HepG2 (cell line): ENCODE measurements at regions not wholly inside any gene's neighbourhood (a gene's known extent, or its start where the extent isn't known, plus 50 kb on each side); places are given as distances from the start of the nearest gene placed in this dataset.

Experiments used
- ATAC-seq: fragments of 200-7000 bp; cut with Tn5 transposase; 3 replicates; pipeline ENCODE4 v1.9.1; 2020; ENCODE audit warnings: mild to moderate bottlenecking, moderate library complexity
- BruUV-seq: library from RNA; stranded (reverse); fragments of 400-500 nt; replicated peaks from 2 replicates; lab custom pipeline; 2021; lab: Mats Ljungman, UMichigan
- CTCF ChIA-PET: fragments of 300-600 bp; formaldehyde crosslinking; extraction: SDS; loops from one replicate; lab custom pipeline; 2021; ENCODE audit warnings: low total read pairs, inconsistent platforms, low intra/inter-chr PET ratio; lab: Yijun Ruan, JAX
- POLR2A ChIA-PET: fragments of 350-600 bp; sonication (Branson Sonifier 250); formaldehyde crosslinking; loops from one replicate; lab custom pipeline; 2020; ENCODE audit warnings: antibody characterized with exemption, inconsistent platforms; lab: Yijun Ruan, JAX
- DNase-seq: peaks from one replicate; pipeline ENCODE4 v3.0.0-alpha.2; 2015; ENCODE audit warnings: low spot score
- FAIRE-seq: peaks from 3 replicates; lab custom pipeline; 2011; peaks lifted over from hg19 to GRCh38; lab: Jason Lieb, UNC
- H2AFZ ChIP-seq: one replicate; pipeline ENCODE4 v1.6.1; 2011; ENCODE audit warnings: low read length, inconsistent platforms
- H3K27ac ChIP-seq: fragments of 300-600 bp; 3 replicates; pipeline ENCODE4 v1.8.0; 2011; ENCODE audit warnings: mixed run types, mild to moderate bottlenecking, mixed read lengths, low read length, inconsistent platforms; ENCODE audit not compliant: insufficient read depth; ENCODE audit errors: extremely low read length
- H3K27me3 ChIP-seq, 2 experiments: fragments of 200-600 bp in 1 of 2; 2 replicates in 1 of 2; 3 replicates in 1 of 2; pipeline versions ENCODE4 v1.6.0 to v1.8.0; 2011; ENCODE audit warnings: low read length in 2 of 2, mild to moderate bottlenecking in 2 of 2, moderate library complexity in 2 of 2, inconsistent platforms in 1 of 2; ENCODE audit not compliant: insufficient read depth in 2 of 2, control insufficient read depth in 1 of 2
- H3K36me3 ChIP-seq, 2 experiments: fragments of 200-600 bp in 1 of 2; replicated peaks in 1 of 2; 2 replicates in 1 of 2; 3 replicates in 1 of 2; pipeline versions ENCODE4 v1.5.1 to v1.8.0; 2011; ENCODE audit warnings: low read length in 2 of 2, inconsistent platforms in 1 of 2; ENCODE audit not compliant: insufficient read depth in 2 of 2, control insufficient read depth in 1 of 2
- H3K4me1 ChIP-seq: 2 replicates; pipeline ENCODE4 v1.5.1; 2012; ENCODE audit warnings: low read length, inconsistent platforms; ENCODE audit not compliant: insufficient read depth
- H3K4me2 ChIP-seq: 2 replicates; pipeline ENCODE4 v1.6.0; 2011; ENCODE audit warnings: low read depth, low read length, inconsistent platforms
- H3K4me3 ChIP-seq, 3 experiments: fragments of 200-600 bp in 1 of 3; sonication (generic), shearing (Covaris generic) in 1 of 3; replicated peaks in 1 of 3; 2 replicates each; pipeline ENCODE4 v1.5.1; 2011 to 2016; ENCODE audit warnings: low read length in 3 of 3, inconsistent platforms in 2 of 3, low read depth in 2 of 3, mild to moderate bottlenecking in 2 of 3, control low read depth in 1 of 3, mixed read lengths in 1 of 3; ENCODE audit not compliant: insufficient read depth in 1 of 3
- H3K79me2 ChIP-seq: one replicate; pipeline ENCODE4 v1.6.1; 2011; ENCODE audit warnings: low read length, inconsistent platforms; ENCODE audit not compliant: insufficient read depth
- H3K9ac ChIP-seq: 2 replicates; pipeline ENCODE4 v1.6.0; 2011; ENCODE audit warnings: mild to moderate bottlenecking, low read depth, low read length, inconsistent platforms; ENCODE audit not compliant: insufficient read depth
- H3K9me3 ChIP-seq: 2 replicates; pipeline ENCODE4 v1.5.1; 2012; ENCODE audit warnings: mild to moderate bottlenecking, low read length
- H4K20me1 ChIP-seq: 2 replicates; pipeline ENCODE4 v1.6.0; 2011; ENCODE audit warnings: inconsistent platforms, mild to moderate bottlenecking, low read length, moderate library complexity; ENCODE audit not compliant: insufficient read depth
- AFF4 ChIP-seq: sonication (generic); formaldehyde crosslinking; IDR thresholded peaks from 2 replicates; pipeline ENCODE4 v1.4.0; 2020; ENCODE audit warnings: missing genetic modification reagents
- ATRX ChIP-seq: sonication (generic); formaldehyde crosslinking; IDR thresholded peaks from 2 replicates; pipeline ENCODE4 v1.4.0; 2020; ENCODE audit warnings: missing genetic modification reagents, borderline replicate concordance
- BHLHE40 ChIP-seq: IDR thresholded peaks from 2 replicates; pipeline ENCODE4 v1.6.1; 2011; ENCODE audit warnings: low read length, improper control_type of control experiment
- DMAP1 ChIP-seq: IDR thresholded peaks from 2 replicates; pipeline ENCODE4 v1.6.1; 2016
- FLYWCH1 ChIP-seq: sonication (generic); formaldehyde crosslinking; IDR thresholded peaks from 2 replicates; pipeline ENCODE4 v1.8.1; 2023; ENCODE audit warnings: mild to moderate bottlenecking, missing genetic modification reagents
- MED13 ChIP-seq: sonication (generic); formaldehyde crosslinking; IDR thresholded peaks from 2 replicates; pipeline ENCODE4 v1.5.0; 2020; ENCODE audit warnings: missing genetic modification reagents
- MIER3 ChIP-seq: IDR thresholded peaks from 2 replicates; pipeline ENCODE4 v1.6.1; 2016; ENCODE audit warnings: missing compliant biosample characterization, borderline replicate concordance
- MTERF4 ChIP-seq: sonication (generic); formaldehyde crosslinking; IDR thresholded peaks from 2 replicates; pipeline ENCODE4 v1.8.0; 2023; ENCODE audit warnings: mild to moderate bottlenecking, missing genetic modification reagents
- NFE2 ChIP-seq: sonication (generic); formaldehyde crosslinking; IDR thresholded peaks from 2 replicates; pipeline ENCODE4 v1.4.0; 2020; ENCODE audit warnings: missing genetic modification reagents
- PBX2 ChIP-seq: IDR thresholded peaks from 2 replicates; pipeline ENCODE4 v1.6.1; 2016; ENCODE audit warnings: control low read depth
- SMC3 ChIP-seq: IDR thresholded peaks from 2 replicates; pipeline ENCODE4 v1.6.1; 2011; ENCODE audit warnings: low read length, improper control_type of control experiment
- TRIM24 ChIP-seq: sonication (generic); formaldehyde crosslinking; IDR thresholded peaks from 2 replicates; pipeline ENCODE4 v1.8.0; 2022; ENCODE audit warnings: mild to moderate bottlenecking, missing genetic modification reagents
- ZBTB3 ChIP-seq: sonication (generic); formaldehyde crosslinking; IDR thresholded peaks from 2 replicates; pipeline ENCODE4 v1.4.0; 2020; ENCODE audit warnings: low read depth, mild to moderate bottlenecking, moderate library complexity, missing genetic modification reagents, borderline replicate concordance
- ZNF232 ChIP-seq: sonication (generic); formaldehyde crosslinking; IDR thresholded peaks from 2 replicates; pipeline ENCODE4 v1.4.0; 2020; ENCODE audit warnings: missing genetic modification reagents, borderline replicate concordance
- ZNF367 ChIP-seq: sonication (generic); formaldehyde crosslinking; IDR thresholded peaks from 2 replicates; pipeline ENCODE4 v1.4.0; 2020; ENCODE audit warnings: missing genetic modification reagents, borderline replicate concordance
- ZNF605 ChIP-seq: sonication (generic); formaldehyde crosslinking; IDR thresholded peaks from 2 replicates; pipeline ENCODE4 v1.8.0; 2022; ENCODE audit warnings: mild to moderate bottlenecking, missing genetic modification reagents
- ZNF674 ChIP-seq: sonication (generic); formaldehyde crosslinking; IDR thresholded peaks from 2 replicates; pipeline ENCODE4 v1.5.0; 2020; ENCODE audit warnings: low read depth, mild to moderate bottlenecking, missing genetic modification reagents
- WGBS: methylation state at CpG from one replicate; pipeline ENCODE4 v1.1.6; 2017; ENCODE audit warnings: low lambda C conversion rate; 5-methylcytosine and 5-hydroxymethylcytosine counted together
- in situ Hi-C: cut with HindIII; loops from 2 replicates; pipeline ENCODE4 v1.10.0; 2017; ENCODE audit warnings: low pct_unique_long_range_greater_than_20kb; ENCODE audit not compliant: extremely low pct_ligation_motif_present
- intact Hi-C: fragments of 100-400 bp; cut with micrococcal nuclease; formaldehyde crosslinking; loops from one replicate; pipeline ENCODE4 v1.10.0; 2022; ENCODE audit not compliant: unreplicated experiment

- TF ChIP-seq SMC3 (no peak), ZNF367 (CRISPR knock-in tag) (no peak), FLYWCH1 (CRISPR knock-in tag) (no peak), MIER3 (no peak), MED13 (CRISPR knock-in tag) (no peak), ZNF605 (CRISPR knock-in tag) (no peak), PBX2 (CRISPR knock-in tag) (no peak), NFE2 (CRISPR knock-in tag) (no peak), TRIM24 (CRISPR knock-in tag) (no peak), ZNF674 (no peak), MTERF4 (CRISPR knock-in tag) (no peak), DMAP1 (CRISPR knock-in tag) (no peak), ATRX (CRISPR knock-in tag) (no peak), ZBTB3 (CRISPR knock-in tag) (no peak), ZNF232 (CRISPR knock-in tag) (no peak), AFF4 (CRISPR knock-in tag) (no peak), BHLHE40 (no peak)
- intact Hi-C loops (no loop called here), in situ Hi-C loops (no loop called here)
- H2AFZ ChIP-seq: no peak overlapping the region
- H3K4me1 ChIP-seq: no peaks in the 10 kb centered on the region
- WGBS: 0% methylated on average over 2 of the region's 2 CpGs
- BruUV-seq: no TSS peak
- no peaks in the 10 kb centered on the region for H3K27me3 ChIP-seq
- ATAC-seq (no peak), DNase-seq (no peak), FAIRE-seq (no peak)
- H3K4me3 ChIP-seq: no peak overlapping the region
- H3K4me2 ChIP-seq: no peak overlapping the region
- ChIA-PET CTCF (no interaction called here), POLR2A (no interaction called here)
- H3K36me3 ChIP-seq: no peaks in the 10 kb centered on the region
- H3K9me3 ChIP-seq: peaks cover 67% of the 10 kb centered on the region
- H3K79me2 ChIP-seq: no peaks in the 10 kb centered on the region
- H3K27ac ChIP-seq: no peak overlapping the region
- H3K9ac ChIP-seq: no peak overlapping the region
- no peaks in the 10 kb centered on the region for H4K20me1 ChIP-seq
Measured at GRCh38 chr4:28799696-28800095, 1920.5 kb upstream of the PCDH7 start.
